OCI-LY3 (cell line): ENCODE measurements at regions not wholly inside any gene's neighbourhood (a gene's known extent, or its start where the extent isn't known, plus 50 kb on each side); places are given as distances from the start of the nearest gene placed in this dataset.
"Not testable (repeated sequence)": the region's sequence is repeated elsewhere in the genome, so short reads cannot be mapped to it uniquely, and the experiment has no call there.

Source experiments
- H2AFZ ChIP-seq: fragments of 200-600, 300-600 bp; shearing (Covaris generic); 2 replicates; pipeline ENCODE4 v1.6.0; 2014; ENCODE audit warnings: antibody characterized with exemption, low read depth, low read length
- H3K27ac ChIP-seq: fragments of 200-600, 300-600 bp; sonication (generic); 2 replicates; pipeline ENCODE4 v1.5.1; 2014; ENCODE audit warnings: mild to moderate bottlenecking, low read length, moderate library complexity, mixed read lengths
- H3K27me3 ChIP-seq: fragments of 200-600, 300-600 bp; sonication (generic); 2 replicates; pipeline ENCODE4 v1.6.1; 2014; ENCODE audit warnings: low read depth, low read length, mixed read lengths
- H3K36me3 ChIP-seq: fragments of 200-600, 300-600 bp; sonication (generic); replicated peaks from 2 replicates; pipeline ENCODE3; 2014; ENCODE audit warnings: low read depth, low read length, mixed read lengths
- H3K4me1 ChIP-seq: fragments of 300-600, 200-600 bp; sonication (generic); 2 replicates; pipeline ENCODE4 v1.6.1; 2014; ENCODE audit warnings: low read length, mixed read lengths
- H3K4me2 ChIP-seq: fragments of 200-600, 300-600 bp; sonication (generic); 2 replicates; pipeline ENCODE4 v1.6.1; 2014; ENCODE audit warnings: low read length, mixed read lengths
- H3K4me3 ChIP-seq: fragments of 300-600, 200-600 bp; sonication (generic); 2 replicates; pipeline ENCODE4 v1.5.1; 2014; ENCODE audit warnings: antibody characterized with exemption, mild to moderate bottlenecking, low read length, moderate library complexity
- H3K79me2 ChIP-seq: fragments of 300-600, 200-600 bp; shearing (Covaris generic); 2 replicates; pipeline ENCODE4 v1.6.1; 2014; ENCODE audit warnings: mild to moderate bottlenecking, low read length, mixed read lengths
- H3K9ac ChIP-seq: fragments of 300-600, 200-600 bp; shearing (Covaris generic); 2 replicates; pipeline ENCODE4 v1.6.0; 2014; ENCODE audit warnings: mild to moderate bottlenecking, low read length, moderate library complexity
- H3K9me3 ChIP-seq: fragments of 200-600, 300-600 bp; shearing (Covaris generic); 2 replicates; pipeline ENCODE4 v1.6.1; 2014; ENCODE audit warnings: low read length, mixed read lengths; ENCODE audit not compliant: insufficient read depth
- H4K20me1 ChIP-seq: fragments of 200-600, 300-600 bp; sonication (generic); 2 replicates; pipeline ENCODE4 v1.6.1; 2016; ENCODE audit warnings: low read length, mixed read lengths; ENCODE audit not compliant: insufficient read depth
- CTCF ChIP-seq: fragments of 200-600, 300-600 bp; sonication (generic); IDR thresholded peaks from 2 replicates; pipeline ENCODE4 v1.5.1; 2014; ENCODE audit warnings: antibody characterized with exemption, low read length, low read depth
- EZH2phosphoT487 ChIP-seq: fragments of 200-600 bp; shearing (Covaris generic); IDR thresholded peaks from 2 replicates; pipeline ENCODE4 v1.6.1; 2018; ENCODE audit warnings: antibody characterized with exemption, mixed run types, low read depth

DNA sequence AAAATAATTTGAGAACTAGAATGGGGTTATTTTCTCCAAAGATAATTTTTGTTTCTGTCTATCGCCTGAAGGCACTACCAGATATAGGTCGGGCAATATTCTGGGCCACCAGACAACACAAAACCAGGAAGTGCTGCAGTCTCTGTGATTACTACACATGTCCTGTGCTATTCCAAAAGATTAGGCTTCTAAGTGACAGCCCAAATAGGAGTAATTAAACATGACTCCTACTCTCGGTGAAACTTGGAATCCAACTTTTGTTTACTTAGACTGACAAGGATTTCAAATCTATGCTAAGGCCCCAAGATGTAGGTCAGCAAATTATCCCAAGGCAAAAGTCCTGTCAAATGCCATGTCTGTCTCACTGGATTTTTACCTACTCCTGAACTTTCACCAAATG, 157.6 kb upstream of the LRFN5 start:
- H3K4me3 ChIP-seq, result no peak overlapping the region
- no peak overlapping the region for H3K27ac ChIP-seq
- no peaks in the 10 kb centered on the region for H3K36me3 ChIP-seq
- no peaks in the 10 kb centered on the region for H3K27me3 ChIP-seq
- no peak overlapping the region for H2AFZ ChIP-seq
- no peaks in the 10 kb centered on the region for H3K9me3 ChIP-seq
- no peaks in the 10 kb centered on the region for H3K79me2 ChIP-seq
- TF ChIP-seq CTCF (no peak), EZH2phosphoT487 (no peak)
- no peaks in the 10 kb centered on the region for H4K20me1 ChIP-seq
- no peak overlapping the region for H3K9ac ChIP-seq
- H3K4me2 ChIP-seq, result no peak overlapping the region
- H3K4me1 ChIP-seq, result no peaks in the 10 kb centered on the region

GRCh38 chr14:41446008-41446407, 160.7 kb upstream of the LRFN5 start:
- H3K9me3 ChIP-seq, result no peaks in the 10 kb centered on the region
- H3K79me2 ChIP-seq, result no peaks in the 10 kb centered on the region
- TF ChIP-seq CTCF (no peak), EZH2phosphoT487 (no peak)
- H3K4me2 ChIP-seq, result no peak overlapping the region
- H3K36me3 ChIP-seq, result no peaks in the 10 kb centered on the region
- no peak overlapping the region for H2AFZ ChIP-seq
- H3K27ac ChIP-seq, result no peak overlapping the region
- no peaks in the 10 kb centered on the region for H3K27me3 ChIP-seq
- no peaks in the 10 kb centered on the region for H3K4me1 ChIP-seq
- no peaks in the 10 kb centered on the region for H4K20me1 ChIP-seq
- no peak overlapping the region for H3K9ac ChIP-seq
- H3K4me3 ChIP-seq, result no peak overlapping the region

GRCh38 chr14:41423503-41423902, 183.2 kb upstream of the LRFN5 start:
- Histone ChIP-seq H3K4me1 (no peaks in the 10 kb centered on the region), H3K27ac (no peak overlapping the region), H3K4me2 (no peak overlapping the region), H3K36me3 (no peaks in the 10 kb centered on the region), H3K4me3 (no peak overlapping the region), H3K79me2 (no peaks in the 10 kb centered on the region), H3K9me3 (no peaks in the 10 kb centered on the region), H4K20me1 (no peaks in the 10 kb centered on the region), H3K9ac (no peak overlapping the region), H2AFZ (no peak overlapping the region), H3K27me3 (no peaks in the 10 kb centered on the region)
- TF ChIP-seq CTCF (no peak), EZH2phosphoT487 (no peak)

GRCh38 chr14:41421308-41421707, 185.4 kb upstream of the LRFN5 start:
- not testable (repeated sequence) for H4K20me1 ChIP-seq, H3K4me2 ChIP-seq, H2AFZ ChIP-seq, H3K9ac ChIP-seq, H3K4me1 ChIP-seq, H3K79me2 ChIP-seq, H3K9me3 ChIP-seq, H3K36me3 ChIP-seq, H3K27me3 ChIP-seq, H3K27ac ChIP-seq, H3K4me3 ChIP-seq

DNA sequence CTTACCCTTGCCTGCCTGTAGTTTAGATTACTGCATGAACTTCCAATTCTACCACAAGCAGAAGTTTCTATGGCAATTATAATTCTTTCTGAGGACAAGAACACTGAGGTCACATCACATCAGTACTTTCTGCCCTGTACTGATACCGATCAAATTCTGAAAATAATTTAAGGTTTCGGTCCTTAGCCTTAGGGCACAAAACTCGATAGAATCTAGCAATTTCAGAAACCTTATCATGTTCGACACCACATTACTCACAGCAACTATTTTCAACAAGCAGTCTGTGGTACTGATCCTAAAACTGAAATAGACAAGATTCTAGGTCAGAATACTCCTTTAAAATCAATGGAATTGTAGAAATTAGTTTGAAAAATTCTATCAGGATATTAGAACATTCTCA, 187.0 kb upstream of the LRFN5 start:
- no peaks in the 10 kb centered on the region for H3K27me3 ChIP-seq
- no peak for TF ChIP-seq CTCF
- TF ChIP-seq EZH2phosphoT487, result no peak
- no peaks in the 10 kb centered on the region for H3K4me1 ChIP-seq
- H3K27ac ChIP-seq, result no peak overlapping the region
- no peak overlapping the region for H3K4me2 ChIP-seq
- no peaks in the 10 kb centered on the region for H3K36me3 ChIP-seq
- no peak overlapping the region for H2AFZ ChIP-seq
- H3K79me2 ChIP-seq, result no peaks in the 10 kb centered on the region
- H3K9me3 ChIP-seq, result no peaks in the 10 kb centered on the region
- H3K9ac ChIP-seq, result no peak overlapping the region
- no peaks in the 10 kb centered on the region for H4K20me1 ChIP-seq
- no peak overlapping the region for H3K4me3 ChIP-seq
